NCI-H1694 treated with DMSO at 0.1 percent for 48 hours (cell line): ENCODE measurements at regions not wholly inside any gene's neighbourhood (a gene's known extent, or its start where the extent isn't known, plus 50 kb on each side); places are given as distances from the start of the nearest gene placed in this dataset.

Experiments
- DNase-seq: peaks from one replicate; lab custom pipeline; 2025; lab: John Stamatoyannopoulos, UW

GRCh38 chr13:60787083-60787482 is 390.1 kb downstream of the TDRD3 start:
- DNase-seq, result no peak

- DNase-seq, result no peak
Observed at GRCh38 chr13:60772726-60773125, 375.7 kb downstream of the TDRD3 start.

GRCh38 chr13:60765700-60766411 is 368.8 kb downstream of the TDRD3 start:
- DNase-seq, result no peak

- no peak for DNase-seq
Observed at GRCh38 chr13:60759499-60759898, 362.5 kb downstream of the TDRD3 start.

GRCh38 chr13:60758637-60759036 is 361.6 kb downstream of the TDRD3 start:
- DNase-seq, result no peak

- no peak for DNase-seq
Observed at GRCh38 chr13:60757501-60758215, 360.6 kb downstream of the TDRD3 start.

GRCh38 chr13:60756306-60756705 is 359.3 kb downstream of the TDRD3 start:
- no peak for DNase-seq

GRCh38 chr13:60755380-60756163 is 358.6 kb downstream of the TDRD3 start:
- DNase-seq, result no peak

- DNase-seq, result no peak
Observed at GRCh38 chr13:60754211-60755090, 357.4 kb downstream of the TDRD3 start.

- no peak for DNase-seq
Observed at GRCh38 chr13:60753641-60754040, 356.6 kb downstream of the TDRD3 start.

GRCh38 chr13:60745343-60745742 is 348.3 kb downstream of the TDRD3 start:
- DNase-seq, result no peak

- no peak for DNase-seq
Observed at GRCh38 chr13:60733933-60734332, 336.9 kb downstream of the TDRD3 start.

- no peak for DNase-seq
Observed at GRCh38 chr13:60727140-60727539, 330.1 kb downstream of the TDRD3 start.

GRCh38 chr13:60721063-60721462 is 324.0 kb downstream of the TDRD3 start:
- no peak for DNase-seq

GRCh38 chr13:60720590-60720989 is 323.6 kb downstream of the TDRD3 start:
- DNase-seq, result no peak

GRCh38 chr13:60716313-60716712 is 319.3 kb downstream of the TDRD3 start:
- DNase-seq, result no peak

GRCh38 chr13:60707878-60708277 is 310.9 kb downstream of the TDRD3 start:
- DNase-seq, result no peak

GRCh38 chr13:60701895-60702294 is 304.9 kb downstream of the TDRD3 start:
- DNase-seq, result no peak

- no peak for DNase-seq
Observed at GRCh38 chr13:60700994-60701393, 304.0 kb downstream of the TDRD3 start.

- no peak for DNase-seq
Observed at GRCh38 chr13:60699636-60700035, 302.6 kb downstream of the TDRD3 start.

- no peak for DNase-seq
Observed at GRCh38 chr13:60696602-60697001, 299.6 kb downstream of the TDRD3 start.

- no peak for DNase-seq
Observed at GRCh38 chr13:60691268-60691667, 294.2 kb downstream of the TDRD3 start.
